ENCODE measurements at regions not wholly inside any gene's neighbourhood (a gene's known extent, or its start where the extent isn't known, plus 50 kb on each side); places are given as distances from the start of the nearest gene placed in this dataset.

GRCh38 chr5:96142786-96143434, 181.3 kb upstream of the ELL2 start:
- intact Hi-C loops (cut with DNase I; ENCODE audit: low total_unique reads), result no loop called here
- no peak for DNase-seq
- Histone ChIP-seq H3K9me3 (no peaks in the 10 kb centered on the region), H3K4me1 (peaks cover 8 to 32% (median 17%) of the 10 kb centered on the region in 4 donors), H3K27ac (peak overlapping the region in 2 of 5 donors; percentile 31 to 44), H3K27me3 (no peaks in the 10 kb centered on the region), H3K4me3 (no peak overlapping the region), H3K36me3 (no peaks in the 10 kb centered on the region)
- WGBS, 5 donors, result 47 to 71% (median 57%) methylated on average over 3 of the region's 3 CpGs
- TF ChIP-seq EP300 (IDR thresholded peaks at IDR 0.05) (no peak), POLR2A (IDR thresholded peaks at IDR 0.05) (no peak), POLR2AphosphoS5 (IDR thresholded peaks at IDR 0.05) (no peak)
- TF ChIP-seq, protein P1, sequence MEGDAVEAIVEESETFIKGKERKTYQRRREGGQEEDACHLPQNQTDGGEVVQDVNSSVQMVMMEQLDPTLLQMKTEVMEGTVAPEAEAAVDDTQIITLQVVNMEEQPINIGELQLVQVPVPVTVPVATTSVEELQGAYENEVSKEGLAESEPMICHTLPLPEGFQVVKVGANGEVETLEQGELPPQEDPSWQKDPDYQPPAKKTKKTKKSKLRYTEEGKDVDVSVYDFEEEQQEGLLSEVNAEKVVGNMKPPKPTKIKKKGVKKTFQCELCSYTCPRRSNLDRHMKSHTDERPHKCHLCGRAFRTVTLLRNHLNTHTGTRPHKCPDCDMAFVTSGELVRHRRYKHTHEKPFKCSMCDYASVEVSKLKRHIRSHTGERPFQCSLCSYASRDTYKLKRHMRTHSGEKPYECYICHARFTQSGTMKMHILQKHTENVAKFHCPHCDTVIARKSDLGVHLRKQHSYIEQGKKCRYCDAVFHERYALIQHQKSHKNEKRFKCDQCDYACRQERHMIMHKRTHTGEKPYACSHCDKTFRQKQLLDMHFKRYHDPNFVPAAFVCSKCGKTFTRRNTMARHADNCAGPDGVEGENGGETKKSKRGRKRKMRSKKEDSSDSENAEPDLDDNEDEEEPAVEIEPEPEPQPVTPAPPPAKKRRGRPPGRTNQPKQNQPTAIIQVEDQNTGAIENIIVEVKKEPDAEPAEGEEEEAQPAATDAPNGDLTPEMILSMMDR (IDR thresholded peaks at IDR 0.05), result no peak

DNA sequence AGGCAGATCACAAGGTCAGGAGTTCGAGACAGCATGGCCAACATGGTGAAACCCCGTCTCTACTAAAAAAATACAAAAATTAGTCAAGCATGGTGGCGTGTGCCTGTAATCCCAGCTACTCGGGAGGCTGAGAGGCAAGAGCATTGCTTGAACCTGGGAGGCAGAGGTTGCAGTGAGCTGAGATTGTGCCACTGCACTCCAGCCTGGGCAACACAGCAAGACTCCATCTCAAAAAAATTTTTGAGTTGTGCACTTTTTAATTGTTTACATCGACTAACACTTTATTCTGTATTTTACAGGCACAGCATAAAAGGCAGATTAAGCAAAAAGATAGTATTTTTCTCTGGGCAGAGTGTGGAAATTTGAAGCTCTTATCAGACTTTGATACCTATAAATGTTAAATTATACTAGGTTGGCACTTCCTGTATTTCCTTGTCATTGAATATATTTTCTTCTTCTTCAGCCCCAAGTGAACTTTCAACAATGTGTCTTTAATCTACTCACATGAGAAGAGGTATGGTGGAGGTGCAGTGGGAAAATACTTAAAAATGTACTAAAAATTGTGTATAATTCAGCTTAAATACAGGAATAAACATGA, 180.6 kb upstream of the ELL2 start:
- WGBS, 5 donors, result 75 to 82% (median 76%) methylated on average over 5 of the region's 5 CpGs
- H3K4me1 ChIP-seq, result peaks cover 8 to 32% (median 17%) of the 10 kb centered on the region in 4 donors
- H3K4me3 ChIP-seq, result no peak overlapping the region
- H3K36me3 ChIP-seq, result no peaks in the 10 kb centered on the region
- peak overlapping the region in 2 of 5 donors; percentile 31 to 44 for H3K27ac ChIP-seq
- no peaks in the 10 kb centered on the region for H3K9me3 ChIP-seq
- intact Hi-C loops (cut with DNase I; ENCODE audit: low total_unique reads), result no loop called here
- no peak for TF ChIP-seq POLR2A (IDR thresholded peaks at IDR 0.05)
- no peak for TF ChIP-seq EP300 (IDR thresholded peaks at IDR 0.05)
- TF ChIP-seq, protein P1 (IDR thresholded peaks at IDR 0.05), result no peak
- TF ChIP-seq POLR2AphosphoS5 (IDR thresholded peaks at IDR 0.05), result no peak
- DNase-seq, result no peak
- no peaks in the 10 kb centered on the region for H3K27me3 ChIP-seq

DNA sequence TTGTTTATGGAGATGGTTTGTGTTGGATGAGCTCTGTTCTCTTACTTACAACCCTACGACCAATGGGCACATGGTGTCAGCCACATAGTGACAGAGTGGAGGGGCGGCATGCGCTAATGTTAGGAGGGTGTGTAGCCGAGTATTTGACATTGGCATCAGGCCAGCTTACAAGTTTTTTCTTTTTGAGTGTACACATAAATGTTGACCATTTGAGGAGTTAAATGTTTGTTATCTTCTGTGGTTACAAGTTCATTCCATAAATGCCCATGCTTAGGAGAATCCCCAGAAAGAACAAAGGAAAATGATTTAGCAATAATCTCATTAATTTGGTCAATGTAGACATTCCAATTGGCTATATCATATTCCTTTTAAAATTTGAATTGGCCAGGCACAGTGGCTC, 180.1 kb upstream of the ELL2 start:
- Histone ChIP-seq H3K27me3 (no peaks in the 10 kb centered on the region), H3K27ac (peak overlapping the region in 2 of 5 donors; percentile 22 to 31), H3K9me3 (no peaks in the 10 kb centered on the region), H3K4me3 (no peak overlapping the region), H3K36me3 (no peaks in the 10 kb centered on the region), H3K4me1 (peaks cover 8 to 32% (median 17%) of the 10 kb centered on the region in 4 donors)
- WGBS, 5 donors, result 20 to 49% (median 37%) methylated on average over 4 of the region's 4 CpGs
- DNase-seq, result peak in 1 of 2 donors; percentile 49
- intact Hi-C loops (cut with DNase I; ENCODE audit: low total_unique reads), result no loop called here
- TF ChIP-seq POLR2AphosphoS5 (IDR thresholded peaks at IDR 0.05) (no peak), EP300 (IDR thresholded peaks at IDR 0.05) (no peak), POLR2A (IDR thresholded peaks at IDR 0.05) (no peak)
- TF ChIP-seq, protein P1 (IDR thresholded peaks at IDR 0.05), result no peak

DNA sequence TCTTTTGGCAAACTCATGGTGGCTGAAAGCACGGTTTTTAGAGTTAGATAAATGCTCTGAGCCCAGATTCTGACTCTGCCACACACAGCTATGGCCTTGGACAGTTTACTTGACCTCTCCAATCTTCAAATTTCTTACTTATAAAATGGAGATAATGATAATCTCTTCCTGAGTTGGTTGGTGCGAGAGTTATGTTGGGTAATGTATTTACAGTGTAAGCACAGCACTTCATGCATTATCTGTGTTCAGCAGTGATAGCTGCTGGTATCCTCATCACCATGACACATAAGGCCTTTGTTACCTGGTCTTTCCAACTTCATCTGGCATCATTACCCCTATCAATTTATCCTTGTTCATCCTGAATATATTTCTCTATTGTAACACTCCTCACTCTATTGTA, 178.8 kb upstream of the ELL2 start:
- WGBS, 5 donors, result 28 to 58% (median 49%) methylated on average over 2 of the region's 2 CpGs
- DNase-seq, result no peak
- intact Hi-C loops (cut with DNase I; ENCODE audit: low total_unique reads), result no loop called here
- TF ChIP-seq POLR2AphosphoS5 (IDR thresholded peaks at IDR 0.05) (no peak), POLR2A (IDR thresholded peaks at IDR 0.05) (no peak), EP300 (IDR thresholded peaks at IDR 0.05) (no peak)
- TF ChIP-seq, protein P1 (IDR thresholded peaks at IDR 0.05), result no peak
- Histone ChIP-seq H3K36me3 (no peaks in the 10 kb centered on the region), H3K27me3 (no peaks in the 10 kb centered on the region), H3K9me3 (no peaks in the 10 kb centered on the region), H3K4me1 (peaks cover 8 to 32% (median 17%) of the 10 kb centered on the region in 4 donors), H3K27ac (no peak overlapping the region), H3K4me3 (no peak overlapping the region)

All from stomach (tissue), 8 donors.